ENCODE measurements at regions not wholly inside any gene's neighbourhood (a gene's known extent, or its start where the extent isn't known, plus 50 kb on each side); places are given as distances from the start of the nearest gene placed in this dataset.

- peaks cover 21% of the 10 kb centered on the region for H3K9me3 Mint-ChIP-seq (ENCODE audit: unreplicated experiment)
- ChIA-PET POLR2A (no interaction called here), CTCF (no interaction called here)
Measured at GRCh38 chr18:78303519-78304191, 676.0 kb upstream of the SALL3 start.

GRCh38 chr18:78304192-78305164 lies 675.1 kb upstream of the SALL3 start:
- H3K27ac Mint-ChIP-seq (ENCODE audit: low read depth, unreplicated experiment) = no peak overlapping the region
- POLR2A ChIA-PET = no interaction called here
- no peak for TF ChIP-seq CTCF (IDR thresholded peaks at IDR 0.05; ENCODE audit: unreplicated experiment)
- H3K9me3 Mint-ChIP-seq (ENCODE audit: unreplicated experiment) = peaks cover 25% of the 10 kb centered on the region
- DNase-seq (ENCODE audit: unreplicated experiment) = no peak
- H3K4me3 Mint-ChIP-seq (ENCODE audit: unreplicated experiment) = no peak overlapping the region
- BruUV-seq (replicated peaks) = no TSS peak
- no peaks in the 10 kb centered on the region for H3K27me3 Mint-ChIP-seq (ENCODE audit: insufficient read depth, unreplicated experiment)
- no peaks in the 10 kb centered on the region for H3K36me3 Mint-ChIP-seq (ENCODE audit: insufficient read depth, unreplicated experiment)
- intact Hi-C loops (cut with micrococcal nuclease) = no loop called here
- H3K4me1 Mint-ChIP-seq (ENCODE audit: insufficient read depth, unreplicated experiment) = no peaks in the 10 kb centered on the region
- CTCF ChIA-PET = no interaction called here

More at GRCh38 chr18:78303519-78304191, 676.0 kb upstream of the SALL3 start:
- no peaks in the 10 kb centered on the region for H3K4me1 Mint-ChIP-seq (ENCODE audit: insufficient read depth, unreplicated experiment)
- no peak for TF ChIP-seq CTCF (IDR thresholded peaks at IDR 0.05; ENCODE audit: unreplicated experiment)
- intact Hi-C loops (cut with micrococcal nuclease) = no loop called here
- DNase-seq (ENCODE audit: unreplicated experiment) = no peak
- BruUV-seq (replicated peaks) = no TSS peak
- no peaks in the 10 kb centered on the region for H3K27me3 Mint-ChIP-seq (ENCODE audit: insufficient read depth, unreplicated experiment)
- H3K36me3 Mint-ChIP-seq (ENCODE audit: insufficient read depth, unreplicated experiment) = no peaks in the 10 kb centered on the region
- no peak overlapping the region for H3K27ac Mint-ChIP-seq (ENCODE audit: low read depth, unreplicated experiment)
- no peak overlapping the region for H3K4me3 Mint-ChIP-seq (ENCODE audit: unreplicated experiment)

- no peak overlapping the region for H3K27ac Mint-ChIP-seq (ENCODE audit: low read depth, unreplicated experiment)
- H3K4me3 Mint-ChIP-seq (ENCODE audit: unreplicated experiment) = no peak overlapping the region
- no peak for DNase-seq (ENCODE audit: unreplicated experiment)
- CTCF ChIA-PET = no interaction called here
- no peak for TF ChIP-seq CTCF (IDR thresholded peaks at IDR 0.05; ENCODE audit: unreplicated experiment)
- H3K36me3 Mint-ChIP-seq (ENCODE audit: insufficient read depth, unreplicated experiment) = no peaks in the 10 kb centered on the region
- no peaks in the 10 kb centered on the region for H3K27me3 Mint-ChIP-seq (ENCODE audit: insufficient read depth, unreplicated experiment)
- intact Hi-C loops (cut with micrococcal nuclease) = no loop called here
- H3K4me1 Mint-ChIP-seq (ENCODE audit: insufficient read depth, unreplicated experiment) = no peaks in the 10 kb centered on the region
- BruUV-seq (replicated peaks) = no TSS peak
- POLR2A ChIA-PET = no interaction called here
- peaks cover 25% of the 10 kb centered on the region for H3K9me3 Mint-ChIP-seq (ENCODE audit: unreplicated experiment)
Measured at GRCh38 chr18:78305789-78306188, 673.8 kb upstream of the SALL3 start.

DNA sequence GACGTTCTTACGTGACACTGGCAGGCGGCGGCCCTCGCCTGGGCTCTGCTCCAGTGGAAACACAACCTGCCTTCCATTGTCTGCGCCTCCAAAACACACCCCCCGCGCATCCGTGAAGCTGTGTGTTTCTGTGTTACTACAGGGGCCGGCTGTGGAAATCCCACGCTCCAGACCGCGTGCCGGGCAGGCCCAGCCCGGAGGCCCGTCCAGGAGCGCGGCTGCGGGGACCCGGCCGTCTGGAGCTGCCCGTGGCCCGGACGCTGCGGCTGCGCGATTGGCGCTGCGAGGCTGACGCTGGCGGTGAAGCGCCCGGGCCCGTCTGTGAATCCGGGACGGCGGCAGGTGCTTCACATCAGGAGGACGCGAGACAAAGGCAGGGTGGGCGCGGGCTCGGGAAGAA lies 670.3 kb upstream of the SALL3 start:
- Mint-ChIP-seq H3K4me3 (ENCODE audit: unreplicated experiment) (no peak overlapping the region), H3K27me3 (ENCODE audit: insufficient read depth, unreplicated experiment) (no peaks in the 10 kb centered on the region), H3K27ac (ENCODE audit: low read depth, unreplicated experiment) (no peak overlapping the region), H3K9me3 (ENCODE audit: unreplicated experiment) (peaks cover 25% of the 10 kb centered on the region), H3K36me3 (ENCODE audit: insufficient read depth, unreplicated experiment) (no peaks in the 10 kb centered on the region), H3K4me1 (ENCODE audit: insufficient read depth, unreplicated experiment) (no peaks in the 10 kb centered on the region)
- BruUV-seq (replicated peaks) = no TSS peak
- TF ChIP-seq CTCF (IDR thresholded peaks at IDR 0.05; ENCODE audit: unreplicated experiment) = no peak
- no peak for DNase-seq (ENCODE audit: unreplicated experiment)
- CTCF ChIA-PET = no interaction called here
- intact Hi-C loops (cut with micrococcal nuclease) = no loop called here
- POLR2A ChIA-PET = no interaction called here

All from MCF 10A (cell line).